ENCODE measurements at regions not wholly inside any gene's neighbourhood (a gene's known extent, or its start where the extent isn't known, plus 50 kb on each side); places are given as distances from the start of the nearest gene placed in this dataset.

- no peak for DNase-seq (ENCODE audit: low read depth)
Observed at GRCh38 chr20:51158226-51158625, 135.3 kb upstream of the KCNG1 start.

GRCh38 chr20:51156041-51156982, 133.4 kb upstream of the KCNG1 start:
- DNase-seq (ENCODE audit: low read depth), result no peak

GRCh38 chr20:51154708-51155690, 132.1 kb upstream of the KCNG1 start:
- DNase-seq (ENCODE audit: low read depth), result no peak

GRCh38 chr20:51153867-51154707, 131.2 kb upstream of the KCNG1 start:
- no peak for DNase-seq (ENCODE audit: low read depth)

- DNase-seq (ENCODE audit: low read depth), result no peak
Observed at GRCh38 chr20:51148941-51149340, 126.0 kb upstream of the KCNG1 start.

GRCh38 chr20:51144476-51144875, 121.6 kb upstream of the KCNG1 start:
- no peak for DNase-seq (ENCODE audit: low read depth)

- no peak for DNase-seq (ENCODE audit: low read depth)
Observed at GRCh38 chr20:51143652-51144051, 120.7 kb upstream of the KCNG1 start.

GRCh38 chr20:51142448-51142847, 119.5 kb upstream of the KCNG1 start:
- no peak for DNase-seq (ENCODE audit: low read depth)

- no peak for DNase-seq (ENCODE audit: low read depth)
Observed at GRCh38 chr20:51140671-51141070, 117.8 kb upstream of the KCNG1 start.

GRCh38 chr20:51139891-51140290, 117.0 kb upstream of the KCNG1 start:
- no peak for DNase-seq (ENCODE audit: low read depth)

- DNase-seq (ENCODE audit: low read depth), result no peak
Observed at GRCh38 chr20:51138576-51138975, 115.7 kb upstream of the KCNG1 start.

- no peak for DNase-seq (ENCODE audit: low read depth)
Observed at GRCh38 chr20:51137461-51137860, 114.6 kb upstream of the KCNG1 start.

- DNase-seq (ENCODE audit: low read depth), result no peak
Observed at GRCh38 chr20:51135926-51136715, 113.2 kb upstream of the KCNG1 start.

- no peak for DNase-seq (ENCODE audit: low read depth)
Observed at GRCh38 chr20:51134405-51134804, 111.5 kb upstream of the KCNG1 start.

GRCh38 chr20:51132279-51132678, 109.4 kb upstream of the KCNG1 start:
- no peak for DNase-seq (ENCODE audit: low read depth)

GRCh38 chr20:51131811-51132210, 108.9 kb upstream of the KCNG1 start:
- no peak for DNase-seq (ENCODE audit: low read depth)

GRCh38 chr20:51129147-51129776, 106.4 kb upstream of the KCNG1 start:
- DNase-seq (ENCODE audit: low read depth), result no peak

- peak; percentile 100 for DNase-seq (ENCODE audit: low read depth)
Observed at GRCh38 chr20:51128198-51128597, 105.3 kb upstream of the KCNG1 start.

- DNase-seq (ENCODE audit: low read depth), result no peak
Observed at GRCh38 chr20:51127713-51128112, 104.8 kb upstream of the KCNG1 start.

- no peak for DNase-seq (ENCODE audit: low read depth)
Observed at GRCh38 chr20:51126337-51126736, 103.4 kb upstream of the KCNG1 start.

Data from HS-5 (cell line).